AG04450 (cell line): ENCODE measurements at regions not wholly inside any gene's neighbourhood (a gene's known extent, or its start where the extent isn't known, plus 50 kb on each side); places are given as distances from the start of the nearest gene placed in this dataset.
A peak's percentile ranks its signal among the peaks of the same experiment; 100 is the strongest.

Experiments used
- CTCF ChIA-PET: fragments of 300-600, 350-600 bp; formaldehyde crosslinking; extraction: SDS; loops from one replicate; lab custom pipeline; 2022; ENCODE audit warnings: antibody characterized with exemption, inconsistent platforms; lab: Charles Lee
- POLR2A ChIA-PET: fragments of 350-600 bp; formaldehyde crosslinking; extraction: SDS; loops from one replicate; lab custom pipeline; 2021; ENCODE audit warnings: antibody characterized with exemption, inconsistent platforms; lab: Yijun Ruan, JAX
- DNase-seq: peaks from one replicate; pipeline ENCODE4 v3.0.0-alpha.2; 2011; ENCODE audit warnings: low read depth, low spot score
- H3K27ac ChIP-seq: one replicate; pipeline ENCODE4 v1.5.1; 2012; ENCODE audit warnings: low read depth, low read length, control low read depth
- H3K27me3 ChIP-seq: one replicate; pipeline ENCODE4 v1.6.0; 2012; ENCODE audit warnings: low read length; ENCODE audit not compliant: control insufficient read depth, insufficient read depth
- H3K4me3 ChIP-seq: 2 replicates; pipeline ENCODE4 v1.5.1; 2011; ENCODE audit warnings: mild to moderate bottlenecking, low read depth, low read length, control low read depth
- H3K9me3 ChIP-seq: 2 replicates; pipeline ENCODE4 v1.5.1; 2012; ENCODE audit warnings: low read length; ENCODE audit not compliant: control insufficient read depth, insufficient read depth
- TF ChIP-seq, protein P1 (sequence below): IDR thresholded peaks from 2 replicates; pipeline ENCODE4 v1.5.1; 2011; ENCODE audit warnings: low read depth, low read length, control low read depth, inconsistent platforms

DNA sequence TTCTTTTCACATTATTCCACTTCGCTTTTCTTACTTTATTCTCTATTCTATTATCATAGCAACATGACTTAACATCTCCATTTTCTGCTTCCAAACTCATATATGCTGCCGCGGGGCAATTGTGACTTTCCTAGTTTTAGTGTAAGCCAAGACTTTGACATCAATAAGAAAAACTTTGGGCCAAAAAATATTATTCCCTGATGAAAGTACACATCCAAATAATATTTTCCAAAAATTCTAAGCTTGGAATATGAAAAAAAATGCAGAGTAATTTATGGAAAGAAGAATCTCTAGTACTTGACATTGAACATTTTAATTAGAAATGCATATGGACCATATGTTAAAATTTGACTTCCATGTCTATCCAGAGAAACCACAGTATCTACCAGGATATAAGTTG is 995.1 kb upstream of the INTU start:
- CTCF ChIA-PET = no interaction called here
- no peaks in the 10 kb centered on the region for H3K9me3 ChIP-seq

GRCh38 chr4:126647320-126647719 is 985.4 kb upstream of the INTU start:
- ChIA-PET CTCF (interaction anchor here (0.5 kb wide), 1 partner anchor 1078 kb away, joined by 3 read pairs; no protein-coding TSS in a partner anchor), POLR2A (no interaction called here)
- no peaks in the 10 kb centered on the region; the same call in 1 of the 2 replicates for H3K9me3 ChIP-seq
- no peak for DNase-seq
- no peaks in the 10 kb centered on the region for H3K27me3 ChIP-seq
- TF ChIP-seq, protein P1, sequence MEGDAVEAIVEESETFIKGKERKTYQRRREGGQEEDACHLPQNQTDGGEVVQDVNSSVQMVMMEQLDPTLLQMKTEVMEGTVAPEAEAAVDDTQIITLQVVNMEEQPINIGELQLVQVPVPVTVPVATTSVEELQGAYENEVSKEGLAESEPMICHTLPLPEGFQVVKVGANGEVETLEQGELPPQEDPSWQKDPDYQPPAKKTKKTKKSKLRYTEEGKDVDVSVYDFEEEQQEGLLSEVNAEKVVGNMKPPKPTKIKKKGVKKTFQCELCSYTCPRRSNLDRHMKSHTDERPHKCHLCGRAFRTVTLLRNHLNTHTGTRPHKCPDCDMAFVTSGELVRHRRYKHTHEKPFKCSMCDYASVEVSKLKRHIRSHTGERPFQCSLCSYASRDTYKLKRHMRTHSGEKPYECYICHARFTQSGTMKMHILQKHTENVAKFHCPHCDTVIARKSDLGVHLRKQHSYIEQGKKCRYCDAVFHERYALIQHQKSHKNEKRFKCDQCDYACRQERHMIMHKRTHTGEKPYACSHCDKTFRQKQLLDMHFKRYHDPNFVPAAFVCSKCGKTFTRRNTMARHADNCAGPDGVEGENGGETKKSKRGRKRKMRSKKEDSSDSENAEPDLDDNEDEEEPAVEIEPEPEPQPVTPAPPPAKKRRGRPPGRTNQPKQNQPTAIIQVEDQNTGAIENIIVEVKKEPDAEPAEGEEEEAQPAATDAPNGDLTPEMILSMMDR = no peak
- no peak overlapping the region for H3K4me3 ChIP-seq
- H3K27ac ChIP-seq = no peak overlapping the region

More for the DNA sequence above, 995.1 kb upstream of the INTU start:
- no peaks in the 10 kb centered on the region for H3K27me3 ChIP-seq
- TF ChIP-seq, protein P1 = no peak
- no peak for DNase-seq
- no peak overlapping the region for H3K27ac ChIP-seq
- no peak overlapping the region for H3K4me3 ChIP-seq
- POLR2A ChIA-PET = no interaction called here

GRCh38 chr4:126647756-126648397 is 984.9 kb upstream of the INTU start:
- ChIA-PET POLR2A (no interaction called here), CTCF (interaction anchor here (0.5 to 1.1 kb wide), 2 partner anchors 20 to 1078 kb away, joined by 3 read pairs; no protein-coding TSS in a partner anchor)
- no peak overlapping the region for H3K4me3 ChIP-seq
- no peaks in the 10 kb centered on the region; the same call in 1 of the 2 replicates for H3K9me3 ChIP-seq
- TF ChIP-seq, protein P1 = 0 out of 2 replicates have a peak, but pooled peaks have one; percentile 26
- no peak overlapping the region for H3K27ac ChIP-seq
- H3K27me3 ChIP-seq = no peaks in the 10 kb centered on the region
- DNase-seq = no peak

GRCh38 chr4:126658411-126658810 is 974.3 kb upstream of the INTU start:
- POLR2A ChIA-PET = no interaction called here
- CTCF ChIA-PET = no interaction called here
- TF ChIP-seq, protein P1 = no peak
- Histone ChIP-seq H3K27ac (no peak overlapping the region), H3K4me3 (no peak overlapping the region), H3K9me3 (no peaks in the 10 kb centered on the region), H3K27me3 (no peaks in the 10 kb centered on the region)
- DNase-seq = no peak

DNA sequence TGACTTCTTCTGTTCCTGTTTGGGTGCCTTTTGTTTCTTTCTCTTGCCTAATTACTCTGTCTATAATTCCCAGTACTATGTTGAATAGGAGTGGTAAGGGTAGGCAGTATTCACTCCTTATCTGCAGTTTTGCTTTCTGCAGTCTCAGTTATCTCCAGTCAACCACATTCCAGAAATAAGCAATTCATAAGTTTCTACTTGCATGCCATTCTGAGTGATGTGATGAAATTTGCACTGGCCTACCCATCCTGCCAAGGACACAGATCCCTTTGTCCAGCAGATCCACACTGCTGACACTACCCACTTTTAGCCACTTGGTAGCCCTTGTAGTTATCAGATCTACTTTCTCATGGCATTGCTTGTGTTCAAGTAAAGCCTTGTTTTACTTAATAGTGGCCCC is 971.6 kb upstream of the INTU start:
- Histone ChIP-seq H3K27ac (no peak overlapping the region), H3K4me3 (no peak overlapping the region), H3K27me3 (no peaks in the 10 kb centered on the region), H3K9me3 (no peaks in the 10 kb centered on the region)
- POLR2A ChIA-PET = no interaction called here
- TF ChIP-seq, protein P1 = no peak
- CTCF ChIA-PET = no interaction called here
- DNase-seq = no peak
